HUES64 (cell line): ENCODE measurements at regions not wholly inside any gene's neighbourhood (a gene's known extent, or its start where the extent isn't known, plus 50 kb on each side); places are given as distances from the start of the nearest gene placed in this dataset.

ENCODE experiments used
- H3K27ac ChIP-seq: 2 replicates; pipeline ENCODE4 v1.7.0; 2013; ENCODE audit warnings: low read depth, low read length, inconsistent platforms
- H3K27me3 ChIP-seq: 2 replicates; pipeline ENCODE4 v1.6.1; 2013; ENCODE audit warnings: mild to moderate bottlenecking, low read length; ENCODE audit not compliant: insufficient read depth
- H3K36me3 ChIP-seq: 2 replicates; pipeline ENCODE4 v1.6.1; 2013; ENCODE audit warnings: mild to moderate bottlenecking, low read length; ENCODE audit not compliant: insufficient read depth
- H3K4me1 ChIP-seq: 2 replicates; pipeline ENCODE4 v1.6.1; 2013; ENCODE audit warnings: mild to moderate bottlenecking, low read length, moderate library complexity; ENCODE audit not compliant: insufficient read depth
- H3K4me3 ChIP-seq: 2 replicates; pipeline ENCODE4 v1.5.1; 2013; ENCODE audit warnings: mild to moderate bottlenecking, low read length, moderate library complexity
- H3K9ac ChIP-seq: 2 replicates; pipeline ENCODE4 v1.6.1; 2013; ENCODE audit warnings: mild to moderate bottlenecking, low read depth, low read length
- H3K9me3 ChIP-seq: 2 replicates; pipeline ENCODE4 v1.6.1; 2013; ENCODE audit warnings: low read depth, low read length; ENCODE audit not compliant: insufficient read depth
- WGBS: fragments of 150-250, 120-280 bp; methylation state at CpG from one replicate; pipeline ENCODE4 v1.1.7; 2013; ENCODE audit warnings: missing lambda C conversion rate; 5-methylcytosine and 5-hydroxymethylcytosine counted together

DNA sequence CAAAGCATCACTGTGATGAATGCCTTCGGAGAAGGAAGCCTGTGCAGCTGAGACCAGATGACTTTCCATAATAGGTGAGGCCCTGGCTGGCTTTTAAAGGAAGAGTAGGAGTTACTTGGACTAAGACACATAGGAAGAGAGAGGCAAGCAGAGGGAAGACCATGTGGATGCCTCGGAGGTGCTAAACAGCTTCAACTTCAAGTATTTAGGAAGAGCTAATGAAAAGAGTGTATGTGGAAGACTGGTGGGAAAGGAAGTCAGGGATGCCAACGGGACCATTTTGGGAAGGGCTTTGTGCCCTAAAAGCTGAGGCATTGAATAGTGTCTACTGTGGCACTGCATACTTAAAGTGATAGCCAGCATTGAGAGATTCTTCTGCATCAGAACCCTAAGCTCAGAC lies 69.3 kb upstream of the OPCML start:
- Histone ChIP-seq H3K27me3 (no peaks in the 10 kb centered on the region), H3K27ac (no peak overlapping the region), H3K36me3 (no peaks in the 10 kb centered on the region), H3K4me3 (no peak overlapping the region), H3K9ac (no peak overlapping the region), H3K4me1 (peaks cover 7% of the 10 kb centered on the region; the same call in 1 of the 2 replicates), H3K9me3 (no peaks in the 10 kb centered on the region)
- 92% methylated on average over 3 of the region's 3 CpGs for WGBS

DNA sequence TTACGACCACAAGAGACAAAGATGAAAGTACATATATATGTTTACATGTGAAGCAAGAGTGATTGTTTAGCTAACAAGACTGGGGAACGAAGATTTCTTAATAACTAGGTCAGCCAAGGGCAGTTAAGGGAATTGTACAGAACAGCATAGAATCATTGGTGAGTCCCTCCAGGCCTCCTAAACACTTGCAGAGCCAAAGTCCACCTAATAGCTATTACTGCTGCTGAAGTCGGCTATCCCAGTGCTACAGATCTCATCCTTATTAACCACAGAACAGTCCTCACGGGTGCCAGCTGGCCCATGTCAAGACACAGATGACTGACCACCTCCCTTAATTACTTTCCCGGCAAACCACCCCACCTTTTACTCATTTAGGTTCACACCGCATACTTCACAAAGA lies 68.5 kb upstream of the OPCML start:
- H3K4me3 ChIP-seq, result no peak overlapping the region
- H3K27me3 ChIP-seq, result no peaks in the 10 kb centered on the region
- H3K4me1 ChIP-seq, result peaks cover 7% of the 10 kb centered on the region; the same call in 1 of the 2 replicates
- H3K27ac ChIP-seq, result no peak overlapping the region
- no peak overlapping the region for H3K9ac ChIP-seq
- no peaks in the 10 kb centered on the region for H3K36me3 ChIP-seq
- WGBS, result 91% methylated on average over 5 of the region's 6 CpGs
- H3K9me3 ChIP-seq, result no peaks in the 10 kb centered on the region

DNA sequence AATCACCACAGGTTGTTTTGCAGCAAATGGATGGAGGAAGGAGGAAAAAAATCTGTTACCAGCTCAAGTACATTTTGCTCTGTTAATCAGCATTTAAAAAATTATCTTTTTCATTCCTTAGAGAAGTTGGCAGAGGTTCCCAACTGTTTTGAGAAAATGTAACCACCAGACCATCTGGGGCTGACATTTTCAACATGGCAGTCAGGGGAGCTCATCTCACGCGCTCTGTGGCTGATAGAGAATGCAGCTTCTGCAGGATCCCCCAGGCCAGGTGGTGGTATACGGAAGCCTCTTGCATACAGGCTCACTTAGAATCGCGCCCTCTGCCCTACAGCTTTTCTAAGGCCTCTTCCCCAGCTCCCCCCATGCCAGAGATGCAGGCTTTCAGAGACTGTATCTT lies 68.0 kb upstream of the OPCML start:
- no peaks in the 10 kb centered on the region for H3K9me3 ChIP-seq

DNA sequence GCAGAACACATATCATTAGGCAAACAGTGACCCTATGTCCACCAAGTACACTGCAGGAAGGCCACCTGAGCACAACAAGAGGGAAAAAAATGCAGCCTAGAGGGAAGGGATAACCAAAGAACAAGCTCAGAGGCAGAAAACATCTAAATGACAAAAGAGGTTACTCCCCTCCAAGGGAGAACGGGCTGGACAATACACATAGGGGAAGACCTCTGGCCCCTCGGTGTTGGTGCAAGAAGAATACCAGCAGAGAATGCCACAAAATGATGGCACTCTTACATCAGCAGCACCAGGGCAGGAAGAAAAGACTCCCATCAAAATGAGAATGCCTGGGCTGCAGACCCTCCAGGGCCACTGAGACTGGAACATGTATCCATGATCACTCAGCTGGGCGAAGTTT lies 66.6 kb upstream of the OPCML start:
- 44% methylated on average over 3 of the region's 3 CpGs for WGBS
- H3K27ac ChIP-seq, result no peak overlapping the region
- no peaks in the 10 kb centered on the region for H3K27me3 ChIP-seq
- H3K9me3 ChIP-seq, result no peaks in the 10 kb centered on the region
- no peak overlapping the region for H3K4me3 ChIP-seq
- no peaks in the 10 kb centered on the region for H3K36me3 ChIP-seq
- peaks cover 7% of the 10 kb centered on the region; the same call in 1 of the 2 replicates for H3K4me1 ChIP-seq
- H3K9ac ChIP-seq, result no peak overlapping the region

More for the DNA sequence above, 68.0 kb upstream of the OPCML start:
- Histone ChIP-seq H3K4me1 (peaks cover 7% of the 10 kb centered on the region; the same call in 1 of the 2 replicates), H3K9ac (no peak overlapping the region), H3K36me3 (no peaks in the 10 kb centered on the region), H3K27ac (no peak overlapping the region), H3K27me3 (no peaks in the 10 kb centered on the region), H3K4me3 (no peak overlapping the region)
- 93% methylated on average over 5 of the region's 5 CpGs for WGBS

DNA sequence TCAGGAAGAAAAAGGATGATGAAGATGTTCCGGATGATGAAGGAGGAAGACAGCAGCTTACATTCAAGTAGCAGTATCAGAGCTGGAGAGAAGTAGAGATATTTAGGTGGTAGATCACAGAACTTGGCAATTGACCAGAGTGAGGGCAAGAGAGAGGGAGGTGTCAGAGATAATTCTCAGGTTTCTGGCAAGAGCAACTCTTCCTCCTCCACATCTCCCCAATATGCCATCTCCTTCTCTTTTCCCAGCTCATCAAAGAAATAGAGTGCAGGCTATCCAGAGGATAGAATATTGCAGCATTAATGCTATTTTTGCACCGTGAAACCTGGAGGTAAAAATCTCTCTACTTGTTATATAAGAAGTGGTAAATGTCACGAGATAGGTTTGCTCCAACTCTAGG lies 64.9 kb upstream of the OPCML start:
- Histone ChIP-seq H3K9ac (no peak overlapping the region), H3K27me3 (no peaks in the 10 kb centered on the region), H3K27ac (no peak overlapping the region), H3K4me1 (peaks cover 7% of the 10 kb centered on the region; the same call in 1 of the 2 replicates), H3K4me3 (no peak overlapping the region), H3K9me3 (no peaks in the 10 kb centered on the region), H3K36me3 (no peaks in the 10 kb centered on the region)
- WGBS, result 91% methylated on average over 3 of the region's 3 CpGs

- no peak overlapping the region for H3K4me3 ChIP-seq
- H3K27me3 ChIP-seq, result no peaks in the 10 kb centered on the region
- no peaks in the 10 kb centered on the region for H3K9me3 ChIP-seq
- no peak overlapping the region for H3K9ac ChIP-seq
- no peak overlapping the region for H3K27ac ChIP-seq
- H3K36me3 ChIP-seq, result no peaks in the 10 kb centered on the region
- 95% methylated on average over 21 of the region's 21 CpGs for WGBS
- H3K4me1 ChIP-seq, result peaks cover 7% of the 10 kb centered on the region; the same call in 1 of the 2 replicates
These were observed 63.8 kb upstream of the OPCML start for GRCh38 chr11:133595998-133596590.

GRCh38 chr11:133593036-133593435 lies 60.7 kb upstream of the OPCML start:
- Histone ChIP-seq H3K27ac (no peak overlapping the region), H3K4me1 (no peaks in the 10 kb centered on the region), H3K9ac (no peak overlapping the region), H3K4me3 (no peak overlapping the region), H3K27me3 (no peaks in the 10 kb centered on the region), H3K9me3 (no peaks in the 10 kb centered on the region), H3K36me3 (no peaks in the 10 kb centered on the region)
- WGBS, result 100% methylated on average over 1 of the region's 2 CpGs

DNA sequence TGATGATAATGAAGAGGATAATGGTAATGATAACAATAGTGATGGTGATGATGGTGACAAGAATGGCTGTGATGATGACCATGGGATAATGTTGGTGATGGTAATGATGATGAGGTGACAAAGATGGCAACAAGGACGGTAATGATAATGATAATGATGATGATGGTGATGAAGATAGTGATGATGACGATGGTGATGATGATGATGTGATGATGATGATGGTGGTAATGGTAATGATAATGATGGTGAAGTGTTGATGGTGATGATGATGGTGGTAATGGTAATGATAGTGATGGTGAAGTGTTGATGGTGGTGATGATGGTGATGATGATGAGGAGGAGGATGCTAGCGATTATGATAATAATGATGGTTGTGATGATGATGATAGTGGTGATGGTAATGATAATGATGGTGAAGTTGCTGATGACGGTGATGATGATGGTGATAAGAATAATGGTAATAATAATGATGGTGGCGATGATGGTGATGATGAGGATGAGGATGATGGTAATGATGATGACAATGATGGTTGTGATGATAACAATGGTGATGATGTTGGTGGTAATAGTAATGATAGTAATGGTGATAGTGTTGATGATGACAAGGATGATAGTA lies 54.7 kb upstream of the OPCML start:
- no peak overlapping the region for H3K9ac ChIP-seq
- no peaks in the 10 kb centered on the region for H3K9me3 ChIP-seq
- H3K27me3 ChIP-seq, result no peaks in the 10 kb centered on the region
- H3K27ac ChIP-seq, result no peak overlapping the region
- H3K4me1 ChIP-seq, result no peaks in the 10 kb centered on the region
- 93% methylated on average over 5 of the region's 5 CpGs for WGBS
- H3K4me3 ChIP-seq, result no peak overlapping the region
- H3K36me3 ChIP-seq, result no peaks in the 10 kb centered on the region

- H3K9ac ChIP-seq, result no peak overlapping the region
- no peaks in the 10 kb centered on the region for H3K36me3 ChIP-seq
- 79% methylated on average over 7 of the region's 7 CpGs for WGBS
- peaks cover 4% of the 10 kb centered on the region; the same call in 1 of the 2 replicates for H3K4me1 ChIP-seq
- no peaks in the 10 kb centered on the region for H3K9me3 ChIP-seq
- H3K27ac ChIP-seq, result no peak overlapping the region
- no peak overlapping the region for H3K4me3 ChIP-seq
- no peaks in the 10 kb centered on the region; the same call in 1 of the 2 replicates for H3K27me3 ChIP-seq
These were observed 50.4 kb upstream of the OPCML start for GRCh38 chr11:133582750-133583149.

- WGBS, result 90% methylated on average over 1 of the region's 1 CpG
- no peaks in the 10 kb centered on the region; the same call in 1 of the 2 replicates for H3K27me3 ChIP-seq
These were observed 50.0 kb upstream of the OPCML start for GRCh38 chr11:133582326-133582725.

More at GRCh38 chr11:133582326-133582725, 50.0 kb upstream of the OPCML start:
- no peaks in the 10 kb centered on the region for H3K9me3 ChIP-seq
- no peaks in the 10 kb centered on the region for H3K36me3 ChIP-seq
- H3K9ac ChIP-seq, result no peak overlapping the region
- H3K27ac ChIP-seq, result no peak overlapping the region
- H3K4me3 ChIP-seq, result no peak overlapping the region
- H3K4me1 ChIP-seq, result peaks cover 4% of the 10 kb centered on the region; the same call in 1 of the 2 replicates
